Fibroblast of lung (primary cell): ENCODE measurements at regions not wholly inside any gene's neighbourhood (a gene's known extent, or its start where the extent isn't known, plus 50 kb on each side); places are given as distances from the start of the nearest gene placed in this dataset.

Source experiments
- DNase-seq, 2 donors: peaks; one replicate each; pipeline versions ENCODE4 v3.0.0 to v3.0.0-alpha.2; 2010; ENCODE audit warnings: low read depth in 2 of 2
- H2AFZ ChIP-seq: 2 replicates; pipeline ENCODE4 v1.5.1; 2012; ENCODE audit warnings: low read length, control low read depth, inconsistent platforms
- H3K27ac ChIP-seq: 2 replicates; pipeline ENCODE4 v1.5.1; 2011; ENCODE audit warnings: low read length, control low read depth; ENCODE audit not compliant: insufficient read depth
- H3K27me3 ChIP-seq: 2 replicates; pipeline ENCODE4 v1.5.1; 2011; ENCODE audit warnings: mild to moderate bottlenecking, low read length; ENCODE audit not compliant: control insufficient read depth, insufficient read depth
- H3K36me3 ChIP-seq: 2 replicates; pipeline ENCODE4 v1.5.1; 2011; ENCODE audit warnings: low read length; ENCODE audit not compliant: control insufficient read depth, insufficient read depth
- H3K4me1 ChIP-seq: 2 replicates; pipeline ENCODE4 v1.5.1; 2011; ENCODE audit warnings: low read length; ENCODE audit not compliant: control insufficient read depth, insufficient read depth; ENCODE audit errors: extremely low read depth
- H3K4me2 ChIP-seq: 2 replicates; pipeline ENCODE4 v1.5.1; 2011; ENCODE audit warnings: low read length, control low read depth; ENCODE audit not compliant: insufficient read depth; ENCODE audit errors: extremely low read depth
- H3K4me3 ChIP-seq, 4 experiments: fragments of 200-600 bp in 1 of 4; sonication (generic) in 1 of 4; replicated peaks in 1 of 4; 2 replicates each; pipeline ENCODE4 v1.5.1; 2011 to 2016; ENCODE audit warnings: low read length in 4 of 4, low read depth in 3 of 4, mild to moderate bottlenecking in 3 of 4, control low read depth in 2 of 4, inconsistent platforms in 1 of 4, mixed read lengths in 1 of 4; ENCODE audit not compliant: insufficient read depth in 1 of 4; ENCODE audit errors: control extremely low read depth in 1 of 4
- H3K79me2 ChIP-seq: 2 replicates; pipeline ENCODE4 v1.5.1; 2012; ENCODE audit warnings: mild to moderate bottlenecking, low read length, inconsistent platforms; ENCODE audit not compliant: control insufficient read depth, insufficient read depth
- H3K9ac ChIP-seq: 2 replicates; pipeline ENCODE4 v1.5.1; 2011; ENCODE audit warnings: mild to moderate bottlenecking, low read length, control low read depth; ENCODE audit not compliant: insufficient read depth
- H3K9me3 ChIP-seq: 2 replicates; pipeline ENCODE4 v1.5.1; 2012; ENCODE audit warnings: low read depth, low read length; ENCODE audit not compliant: control insufficient read depth, insufficient read depth
- H4K20me1 ChIP-seq: 2 replicates; pipeline ENCODE4 v1.5.1; 2011; ENCODE audit warnings: low read length; ENCODE audit not compliant: control insufficient read depth, insufficient read depth; ENCODE audit errors: extremely low read depth
- CTCF ChIP-seq, 2 donors: IDR thresholded peaks in 1 of 2; conservative IDR thresholded peaks in 1 of 2; 1 replicate in 1 of 2; 2 replicates in 1 of 2; pipeline ENCODE4 v1.5.1; 2011 to 2012; ENCODE audit warnings: low read length in 2 of 2, control low read depth in 1 of 2, inconsistent platforms in 1 of 2, low read depth in 1 of 2, mild to moderate bottlenecking in 1 of 2
- EZH2 ChIP-seq: IDR thresholded peaks from 2 replicates; pipeline ENCODE4 v1.5.1; 2012; ENCODE audit warnings: low read length, control low read depth, mild to moderate bottlenecking; ENCODE audit errors: missing control alignments

- Histone ChIP-seq H3K27me3 (no peaks in the 10 kb centered on the region), H3K4me1 (no peaks in the 10 kb centered on the region), H3K4me3 (no peak overlapping the region), H2AFZ (no peak overlapping the region), H3K9ac (no peak overlapping the region), H4K20me1 (no peaks in the 10 kb centered on the region), H3K79me2 (no peaks in the 10 kb centered on the region), H3K27ac (no peak overlapping the region), H3K36me3 (no peaks in the 10 kb centered on the region), H3K4me2 (no peak overlapping the region), H3K9me3 (no peaks in the 10 kb centered on the region)
- no peak for DNase-seq
- TF ChIP-seq EZH2 = no peak
- no peak for TF ChIP-seq CTCF (conservative IDR thresholded peaks at IDR 0.05 in 1 of 2, IDR thresholded peaks at IDR 0.05 in 1 of 2; ENCODE audit: low read depth in 1 of 2, low read length in 2 of 2)
Measured at GRCh38 chr2:59112258-59112657, 871.1 kb upstream of the FANCL start.

GRCh38 chr2:59096973-59097372 lies 855.8 kb upstream of the FANCL start:
- DNase-seq = no peak

GRCh38 chr2:59093571-59093970 lies 852.4 kb upstream of the FANCL start:
- Histone ChIP-seq H3K4me1 (no peaks in the 10 kb centered on the region), H3K4me3 (no peak overlapping the region), H3K79me2 (no peaks in the 10 kb centered on the region), H3K9me3 (no peaks in the 10 kb centered on the region), H3K27ac (no peak overlapping the region), H2AFZ (no peak overlapping the region), H3K27me3 (no peaks in the 10 kb centered on the region), H3K36me3 (no peaks in the 10 kb centered on the region), H4K20me1 (no peaks in the 10 kb centered on the region), H3K4me2 (no peak overlapping the region), H3K9ac (no peak overlapping the region)
- no peak for DNase-seq
- TF ChIP-seq EZH2 (no peak), CTCF (conservative IDR thresholded peaks at IDR 0.05 in 1 of 2, IDR thresholded peaks at IDR 0.05 in 1 of 2; ENCODE audit: low read depth in 1 of 2, low read length in 2 of 2) (no peak)

More at GRCh38 chr2:59096973-59097372, 855.8 kb upstream of the FANCL start:
- Histone ChIP-seq H3K9ac (no peak overlapping the region), H3K4me1 (no peaks in the 10 kb centered on the region), H3K79me2 (no peaks in the 10 kb centered on the region), H3K27me3 (no peaks in the 10 kb centered on the region), H3K36me3 (no peaks in the 10 kb centered on the region), H4K20me1 (no peaks in the 10 kb centered on the region), H3K4me3 (no peak overlapping the region), H3K4me2 (no peak overlapping the region), H2AFZ (no peak overlapping the region), H3K9me3 (no peaks in the 10 kb centered on the region), H3K27ac (no peak overlapping the region)
- no peak for TF ChIP-seq CTCF (conservative IDR thresholded peaks at IDR 0.05 in 1 of 2, IDR thresholded peaks at IDR 0.05 in 1 of 2; ENCODE audit: low read depth in 1 of 2, low read length in 2 of 2)
- TF ChIP-seq EZH2 = no peak
